OCI-LY7 (cell line): ENCODE measurements at regions not wholly inside any gene's neighbourhood (a gene's known extent, or its start where the extent isn't known, plus 50 kb on each side); places are given as distances from the start of the nearest gene placed in this dataset.

ENCODE experiments used
- BruUV-seq: library from RNA; stranded (reverse); fragments of 400-500 nt; replicated peaks from 2 replicates; lab custom pipeline; 2021; lab: Mats Ljungman, UMichigan
- CTCF ChIA-PET: fragments of 300-600 bp; sonication (Branson Sonifier 250); formaldehyde crosslinking; loops from one replicate; lab custom pipeline; 2022; ENCODE audit warnings: antibody characterized with exemption; ENCODE audit not compliant: unreplicated experiment; lab: Charles Lee
- POLR2A ChIA-PET: fragments of 300-600 bp; sonication (Branson Sonifier 250); formaldehyde crosslinking; loops from one replicate; lab custom pipeline; 2022; ENCODE audit warnings: antibody characterized with exemption; lab: Charles Lee
- DNase-seq: peaks from one replicate; pipeline ENCODE4 v3.0.0-alpha.2; 2015; ENCODE audit warnings: low spot score
- H2AFZ ChIP-seq: fragments of 200-600 bp; sonication (generic), shearing (Covaris generic); 2 replicates; pipeline ENCODE4 v1.6.1; 2014; ENCODE audit warnings: mild to moderate bottlenecking, antibody characterized with exemption, low read length, moderate library complexity
- H3K27ac ChIP-seq: fragments of 200-600 bp; sonication (generic); 2 replicates; pipeline ENCODE4 v1.5.1; 2014; ENCODE audit warnings: mixed run types, low read depth, mild to moderate bottlenecking, moderate library complexity, low read length, inconsistent platforms; ENCODE audit not compliant: poor library complexity, severe bottlenecking
- H3K36me3 ChIP-seq: fragments of 200-600 bp; sonication (generic); 2 replicates; pipeline ENCODE4 v1.6.1; 2014; ENCODE audit warnings: mild to moderate bottlenecking, antibody characterized with exemption, low read length, moderate library complexity, mixed read lengths; ENCODE audit not compliant: insufficient read depth
- H3K4me1 ChIP-seq: fragments of 200-600 bp; sonication (generic); 2 replicates; pipeline ENCODE4 v1.5.1; 2014; ENCODE audit warnings: mild to moderate bottlenecking, low read length; ENCODE audit not compliant: insufficient read depth, poor library complexity, severe bottlenecking
- H3K4me2 ChIP-seq: fragments of 200-600 bp; sonication (generic); 2 replicates; pipeline ENCODE4 v1.6.1; 2014; ENCODE audit warnings: mild to moderate bottlenecking, low read length
- H3K4me3 ChIP-seq: fragments of 200-600 bp; sonication (generic); 2 replicates; pipeline ENCODE4 v1.5.1; 2014; ENCODE audit warnings: mild to moderate bottlenecking, low read depth, low read length; ENCODE audit not compliant: poor library complexity, severe bottlenecking
- H3K79me2 ChIP-seq: fragments of 200-600 bp; sonication (generic); 2 replicates; pipeline ENCODE4 v1.6.1; 2016; ENCODE audit warnings: low read depth, mild to moderate bottlenecking, low read length, moderate library complexity, mixed read lengths; ENCODE audit not compliant: insufficient read depth
- H3K9me2 ChIP-seq: fragments of 200-600 bp; sonication (generic); 2 replicates; pipeline ENCODE4 v1.6.1; 2016; ENCODE audit warnings: mild to moderate bottlenecking, low read length, mixed read lengths; ENCODE audit not compliant: insufficient read depth
- H3K9me3 ChIP-seq: fragments of 200-600 bp; sonication (generic); 2 replicates; pipeline ENCODE4 v1.6.1; 2014; ENCODE audit warnings: mild to moderate bottlenecking, mixed run types, low read length, mixed read lengths
- H4K20me1 ChIP-seq: fragments of 200-600 bp; sonication (generic); 2 replicates; pipeline ENCODE4 v1.6.1; 2014; ENCODE audit warnings: mild to moderate bottlenecking, antibody characterized with exemption, low read length, moderate library complexity, mixed read lengths; ENCODE audit not compliant: insufficient read depth
- CTCF ChIP-seq: fragments of 200-600 bp; sonication (generic); conservative IDR thresholded peaks from 2 replicates; pipeline ENCODE4 v1.5.1; 2014; ENCODE audit warnings: mild to moderate bottlenecking, antibody characterized with exemption, low read length, moderate library complexity, mixed read lengths
- EZH2phosphoT487 ChIP-seq: fragments of 200-600 bp; sonication (generic); IDR thresholded peaks from 2 replicates; pipeline ENCODE4 v1.6.1; 2018; ENCODE audit warnings: low read depth, borderline replicate concordance, mild to moderate bottlenecking, mixed run types, antibody characterized with exemption, low read length, moderate library complexity, mixed read lengths
- intact Hi-C: fragments of 100-400 bp; cut with micrococcal nuclease; formaldehyde crosslinking; loops from one replicate; pipeline ENCODE4 v1.10.0; 2022; ENCODE audit not compliant: unreplicated experiment

GRCh38 chr9:135271425-135271824, 184.0 kb downstream of the OLFM1 start:
- H3K4me3 ChIP-seq = no peak overlapping the region
- no peaks in the 10 kb centered on the region for H3K36me3 ChIP-seq
- no peaks in the 10 kb centered on the region for H4K20me1 ChIP-seq
- no peak overlapping the region for H3K27ac ChIP-seq
- TF ChIP-seq CTCF (no peak), EZH2phosphoT487 (no peak)
- intact Hi-C loops = no loop called here
- H3K4me2 ChIP-seq = no peak overlapping the region
- H3K4me1 ChIP-seq = no peaks in the 10 kb centered on the region
- H3K9me3 ChIP-seq = no peaks in the 10 kb centered on the region
- POLR2A ChIA-PET = interaction anchor here (0.7 kb wide), 2 partner anchors 285 to 872 kb away, joined by 3 to 5 read pairs; no protein-coding TSS in a partner anchor
- no TSS peak for BruUV-seq
- H2AFZ ChIP-seq = no peak overlapping the region
- no peaks in the 10 kb centered on the region for H3K79me2 ChIP-seq
- DNase-seq = no peak
- CTCF ChIA-PET = no interaction called here
- no peaks in the 10 kb centered on the region for H3K9me2 ChIP-seq

- DNase-seq = no peak
- Histone ChIP-seq H3K4me1 (no peaks in the 10 kb centered on the region), H3K4me3 (no peak overlapping the region), H2AFZ (no peak overlapping the region), H3K9me3 (no peaks in the 10 kb centered on the region), H4K20me1 (no peaks in the 10 kb centered on the region), H3K79me2 (no peaks in the 10 kb centered on the region), H3K4me2 (no peak overlapping the region), H3K36me3 (no peaks in the 10 kb centered on the region), H3K9me2 (no peaks in the 10 kb centered on the region), H3K27ac (no peak overlapping the region)
- CTCF ChIA-PET = no interaction called here
- POLR2A ChIA-PET = no interaction called here
- TF ChIP-seq CTCF (no peak), EZH2phosphoT487 (no peak)
- BruUV-seq = no TSS peak
- intact Hi-C loops = no loop called here
Observed at GRCh38 chr9:135272608-135273007, 185.1 kb downstream of the OLFM1 start.

GRCh38 chr9:135273008-135273407, 185.5 kb downstream of the OLFM1 start:
- ChIA-PET CTCF (no interaction called here), POLR2A (no interaction called here)
- H4K20me1 ChIP-seq = no peaks in the 10 kb centered on the region
- BruUV-seq = no TSS peak
- no peaks in the 10 kb centered on the region for H3K79me2 ChIP-seq
- no peak overlapping the region for H2AFZ ChIP-seq
- no peaks in the 10 kb centered on the region for H3K36me3 ChIP-seq
- H3K27ac ChIP-seq = no peak overlapping the region
- no peak overlapping the region for H3K4me2 ChIP-seq
- H3K9me3 ChIP-seq = no peaks in the 10 kb centered on the region
- intact Hi-C loops = no loop called here
- no peaks in the 10 kb centered on the region for H3K9me2 ChIP-seq
- H3K4me1 ChIP-seq = no peaks in the 10 kb centered on the region
- no peak overlapping the region for H3K4me3 ChIP-seq
- DNase-seq = no peak
- TF ChIP-seq EZH2phosphoT487 = no peak
